ENCODE measurements at regions not wholly inside any gene's neighbourhood (a gene's known extent, or its start where the extent isn't known, plus 50 kb on each side); places are given as distances from the start of the nearest gene placed in this dataset.

DNA sequence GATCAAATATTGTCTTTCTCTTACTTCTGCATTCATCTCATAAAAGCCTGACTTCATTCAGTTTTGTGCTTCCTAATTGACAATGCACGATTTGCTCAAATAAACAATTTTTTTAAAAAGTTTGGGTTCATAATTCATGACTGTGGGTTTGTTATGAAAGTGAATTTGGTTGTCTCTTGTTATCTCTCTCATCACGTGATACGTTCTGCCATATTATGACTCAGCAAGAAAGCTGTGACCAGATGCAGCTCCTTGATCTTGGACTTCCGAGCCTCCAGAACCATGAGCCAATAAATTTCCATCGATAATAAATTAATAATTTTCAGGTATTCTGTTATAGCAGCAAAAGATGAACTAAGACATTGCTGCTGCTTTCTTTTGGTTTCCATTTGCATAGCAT, 156.5 kb upstream of the LRATD1 start:
- H3K36me3 ChIP-seq (ENCODE audit: insufficient read depth, low read length): no peaks in the 10 kb centered on the region
- H3K9me2 ChIP-seq (ENCODE audit: insufficient read depth, low read length): no peaks in the 10 kb centered on the region
- ChIA-PET CTCF (ENCODE audit: unreplicated experiment) (no interaction called here), POLR2A (no interaction called here)
- no peaks in the 10 kb centered on the region for H4K20me1 ChIP-seq (ENCODE audit: insufficient read depth, low read length)
- intact Hi-C loops (cut with micrococcal nuclease; ENCODE audit: unreplicated experiment): no loop called here
- no peaks in the 10 kb centered on the region for H3K4me1 ChIP-seq (ENCODE audit: insufficient read depth, low read length, poor library complexity, severe bottlenecking)
- no peak for DNase-seq (ENCODE audit: low spot score)
- no peak overlapping the region for H3K4me3 ChIP-seq (ENCODE audit: low read depth, low read length, poor library complexity, severe bottlenecking)
- no peaks in the 10 kb centered on the region for H3K9me3 ChIP-seq (ENCODE audit: low read length)
- H3K27ac ChIP-seq (ENCODE audit: low read depth, low read length, poor library complexity, severe bottlenecking): no peak overlapping the region
- no peak for TF ChIP-seq CTCF (conservative IDR thresholded peaks at IDR 0.05; ENCODE audit: low read length)
- TF ChIP-seq EZH2phosphoT487 (IDR thresholded peaks at IDR 0.05; ENCODE audit: borderline replicate concordance, low read depth, low read length): no peak
- no peak overlapping the region for H3K4me2 ChIP-seq (ENCODE audit: low read length)
- H3K79me2 ChIP-seq (ENCODE audit: insufficient read depth, low read depth, low read length): no peaks in the 10 kb centered on the region
- no peak overlapping the region for H2AFZ ChIP-seq (ENCODE audit: low read length)
- BruUV-seq (replicated peaks): no TSS peak

DNA sequence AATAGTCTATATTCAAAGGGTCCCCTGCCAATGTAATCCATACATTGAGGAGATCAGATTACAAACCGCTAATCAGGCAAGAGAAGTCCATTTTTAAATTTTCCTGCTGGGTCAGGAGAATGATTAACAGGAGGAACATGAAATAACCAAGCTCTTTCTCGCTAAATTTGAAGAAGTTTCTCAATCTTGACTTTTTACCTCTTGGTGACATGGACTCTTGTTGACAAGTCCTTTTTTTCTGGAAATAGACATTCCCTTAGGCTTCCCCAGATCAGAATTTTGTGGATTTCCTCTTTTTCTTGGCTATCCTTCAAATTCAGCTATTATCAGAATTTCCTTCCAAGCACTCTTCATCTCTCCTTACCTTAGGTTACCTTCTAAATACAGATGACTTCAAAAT, 153.0 kb upstream of the LRATD1 start:
- DNase-seq (ENCODE audit: low spot score): no peak
- intact Hi-C loops (cut with micrococcal nuclease; ENCODE audit: unreplicated experiment): no loop called here
- Histone ChIP-seq H3K4me1 (ENCODE audit: insufficient read depth, low read length, poor library complexity, severe bottlenecking) (no peaks in the 10 kb centered on the region), H3K4me2 (ENCODE audit: low read length) (no peak overlapping the region), H3K36me3 (ENCODE audit: insufficient read depth, low read length) (no peaks in the 10 kb centered on the region), H3K27ac (ENCODE audit: low read depth, low read length, poor library complexity, severe bottlenecking) (no peak overlapping the region), H3K4me3 (ENCODE audit: low read depth, low read length, poor library complexity, severe bottlenecking) (no peak overlapping the region), H2AFZ (ENCODE audit: low read length) (no peak overlapping the region), H3K79me2 (ENCODE audit: insufficient read depth, low read depth, low read length) (no peaks in the 10 kb centered on the region), H3K9me2 (ENCODE audit: insufficient read depth, low read length) (no peaks in the 10 kb centered on the region), H3K9me3 (ENCODE audit: low read length) (no peaks in the 10 kb centered on the region), H4K20me1 (ENCODE audit: insufficient read depth, low read length) (no peaks in the 10 kb centered on the region)
- CTCF ChIA-PET (ENCODE audit: unreplicated experiment): no interaction called here
- no TSS peak for BruUV-seq (replicated peaks)
- no peak for TF ChIP-seq EZH2phosphoT487 (IDR thresholded peaks at IDR 0.05; ENCODE audit: borderline replicate concordance, low read depth, low read length)
- TF ChIP-seq CTCF (conservative IDR thresholded peaks at IDR 0.05; ENCODE audit: low read length): no peak
- POLR2A ChIA-PET: no interaction called here

DNA sequence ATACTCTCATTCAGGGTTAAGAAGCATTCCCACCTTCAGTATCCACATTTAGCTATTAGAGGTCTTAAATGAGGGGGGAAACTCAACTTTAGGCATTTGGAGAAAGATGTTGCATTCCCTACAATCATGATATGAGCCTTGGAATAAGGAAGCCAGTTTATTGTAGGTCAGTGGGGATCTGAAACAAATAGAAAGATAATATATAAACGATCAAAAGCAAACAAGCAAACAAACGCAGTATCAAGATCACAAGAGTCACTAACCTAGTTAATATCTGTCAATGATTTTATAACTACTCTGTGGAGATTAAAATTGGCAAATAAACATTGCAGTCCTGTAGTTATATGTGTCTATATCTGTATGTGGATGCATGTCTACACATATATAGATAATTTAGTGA, 152.4 kb upstream of the LRATD1 start:
- Histone ChIP-seq H3K9me3 (ENCODE audit: low read length) (no peaks in the 10 kb centered on the region), H3K36me3 (ENCODE audit: insufficient read depth, low read length) (no peaks in the 10 kb centered on the region), H3K79me2 (ENCODE audit: insufficient read depth, low read depth, low read length) (no peaks in the 10 kb centered on the region), H2AFZ (ENCODE audit: low read length) (no peak overlapping the region), H3K4me3 (ENCODE audit: low read depth, low read length, poor library complexity, severe bottlenecking) (no peak overlapping the region), H3K9me2 (ENCODE audit: insufficient read depth, low read length) (no peaks in the 10 kb centered on the region), H3K4me1 (ENCODE audit: insufficient read depth, low read length, poor library complexity, severe bottlenecking) (no peaks in the 10 kb centered on the region), H3K4me2 (ENCODE audit: low read length) (no peak overlapping the region), H4K20me1 (ENCODE audit: insufficient read depth, low read length) (no peaks in the 10 kb centered on the region), H3K27ac (ENCODE audit: low read depth, low read length, poor library complexity, severe bottlenecking) (no peak overlapping the region)
- intact Hi-C loops (cut with micrococcal nuclease; ENCODE audit: unreplicated experiment): no loop called here
- CTCF ChIA-PET (ENCODE audit: unreplicated experiment): no interaction called here
- DNase-seq (ENCODE audit: low spot score): no peak
- TF ChIP-seq EZH2phosphoT487 (IDR thresholded peaks at IDR 0.05; ENCODE audit: borderline replicate concordance, low read depth, low read length) (no peak), CTCF (conservative IDR thresholded peaks at IDR 0.05; ENCODE audit: low read length) (no peak)
- POLR2A ChIA-PET: no interaction called here
- BruUV-seq (replicated peaks): no TSS peak
